Ramos (cell line): ENCODE measurements at regions not wholly inside any gene's neighbourhood (a gene's known extent, or its start where the extent isn't known, plus 50 kb on each side); places are given as distances from the start of the nearest gene placed in this dataset.

ENCODE experiments used
- in situ Hi-C: fragments of 300-500 bp; cut with MboI; formaldehyde crosslinking; loops from one replicate; pipeline ENCODE4 v1.14.3; 2022; ENCODE audit warnings: low sequenced_read_pairs; ENCODE audit not compliant: unreplicated experiment

GRCh38 chr5:89008291-89008690, 125.3 kb upstream of the MEF2C start:
- in situ Hi-C loops = no loop called here

GRCh38 chr5:89005990-89006389, 123.0 kb upstream of the MEF2C start:
- in situ Hi-C loops = no loop called here

GRCh38 chr5:89004379-89004778, 121.4 kb upstream of the MEF2C start:
- in situ Hi-C loops = no loop called here

GRCh38 chr5:89003563-89004036, 120.6 kb upstream of the MEF2C start:
- in situ Hi-C loops = no loop called here

- in situ Hi-C loops = no loop called here
These were observed 116.9 kb upstream of the MEF2C start for GRCh38 chr5:88999853-89000252.

- in situ Hi-C loops = no loop called here
These were observed 115.0 kb upstream of the MEF2C start for GRCh38 chr5:88997937-88998336.

- in situ Hi-C loops = no loop called here
These were observed 101.1 kb upstream of the MEF2C start for GRCh38 chr5:88984040-88984439.

- in situ Hi-C loops = no loop called here
These were observed 96.7 kb upstream of the MEF2C start for GRCh38 chr5:88979726-88980125.

GRCh38 chr5:88979244-88979643, 96.3 kb upstream of the MEF2C start:
- in situ Hi-C loops = no loop called here

GRCh38 chr5:88976914-88977313, 93.9 kb upstream of the MEF2C start:
- in situ Hi-C loops = no loop called here

GRCh38 chr5:88967633-88968585, 84.9 kb upstream of the MEF2C start:
- in situ Hi-C loops = no loop called here

GRCh38 chr5:88964831-88965230, 81.8 kb upstream of the MEF2C start:
- in situ Hi-C loops = no loop called here

- in situ Hi-C loops = no loop called here
These were observed 74.0 kb upstream of the MEF2C start for GRCh38 chr5:88957013-88957412.

- in situ Hi-C loops = no loop called here
These were observed 73.4 kb upstream of the MEF2C start for GRCh38 chr5:88956416-88956815.

GRCh38 chr5:88955403-88955802, 72.4 kb upstream of the MEF2C start:
- in situ Hi-C loops = no loop called here

GRCh38 chr5:88954511-88954910, 71.5 kb upstream of the MEF2C start:
- in situ Hi-C loops = no loop called here

- in situ Hi-C loops = no loop called here
These were observed 70.1 kb upstream of the MEF2C start for GRCh38 chr5:88952996-88953643.

GRCh38 chr5:88952344-88952743, 69.4 kb upstream of the MEF2C start:
- in situ Hi-C loops = no loop called here

GRCh38 chr5:88951457-88951856, 68.5 kb upstream of the MEF2C start:
- in situ Hi-C loops = no loop called here

- in situ Hi-C loops = no loop called here
These were observed 66.0 kb upstream of the MEF2C start for GRCh38 chr5:88948746-88949600.
